Muscle of leg (tissue), 3 donors: ENCODE measurements at regions not wholly inside any gene's neighbourhood (a gene's known extent, or its start where the extent isn't known, plus 50 kb on each side); places are given as distances from the start of the nearest gene placed in this dataset.

Source experiments
- DNase-seq: peaks from one replicate; pipeline ENCODE4 v3.0.0; 2013
- H3K27ac ChIP-seq: one replicate; pipeline ENCODE4 v1.5.1; 2013; ENCODE audit warnings: mild to moderate bottlenecking, low read length, control low read depth
- H3K27me3 ChIP-seq: one replicate; pipeline ENCODE4 v1.6.1; 2013; ENCODE audit warnings: low read length; ENCODE audit not compliant: control insufficient read depth, insufficient read depth
- H3K36me3 ChIP-seq: one replicate; pipeline ENCODE4 v1.6.1; 2013; ENCODE audit warnings: low read length; ENCODE audit not compliant: control insufficient read depth, insufficient read depth
- H3K4me1 ChIP-seq: one replicate; pipeline ENCODE4 v1.6.1; 2013; ENCODE audit warnings: low read length; ENCODE audit not compliant: control insufficient read depth, insufficient read depth
- H3K4me3 ChIP-seq: one replicate; pipeline ENCODE4 v1.5.1; 2013; ENCODE audit warnings: low read length, control low read depth
- H3K9me3 ChIP-seq: replicated peaks from 2 replicates; pipeline ENCODE4 v1.6.1; 2013; ENCODE audit warnings: low read depth, low read length; ENCODE audit not compliant: control insufficient read depth
- WGBS: methylation state at CpG from one replicate; pipeline ENCODE4 v1.1.5; 2013; ENCODE audit warnings: missing lambda C conversion rate; ENCODE audit not compliant: insufficient coverage; 5-methylcytosine and 5-hydroxymethylcytosine counted together

GRCh38 chr3:111373861-111374260 is 168.1 kb upstream of the CD96 start:
- Histone ChIP-seq H3K4me1 (no peaks in the 10 kb centered on the region), H3K27me3 (no peaks in the 10 kb centered on the region), H3K27ac (no peak overlapping the region), H3K4me3 (no peak overlapping the region), H3K36me3 (no peaks in the 10 kb centered on the region), H3K9me3 (peaks cover 24% of the 10 kb centered on the region)
- no peak for DNase-seq

- Histone ChIP-seq H3K36me3 (no peaks in the 10 kb centered on the region), H3K4me1 (no peaks in the 10 kb centered on the region), H3K9me3 (no peaks in the 10 kb centered on the region), H3K27ac (no peak overlapping the region), H3K27me3 (no peaks in the 10 kb centered on the region), H3K4me3 (no peak overlapping the region)
- no peak for DNase-seq
- 71% methylated on average over 2 of the region's 4 CpGs for WGBS
Measured at GRCh38 chr3:111385971-111386495, 156.0 kb upstream of the CD96 start.

GRCh38 chr3:111392894-111393398 is 149.1 kb upstream of the CD96 start:
- peaks cover 4% of the 10 kb centered on the region for H3K9me3 ChIP-seq
- no peak overlapping the region for H3K4me3 ChIP-seq
- H3K27ac ChIP-seq, result no peak overlapping the region
- 88% methylated on average over 1 of the region's 2 CpGs for WGBS
- H3K36me3 ChIP-seq, result no peaks in the 10 kb centered on the region
- H3K4me1 ChIP-seq, result no peaks in the 10 kb centered on the region
- no peaks in the 10 kb centered on the region for H3K27me3 ChIP-seq
- DNase-seq, result no peak

GRCh38 chr3:111412656-111413055 is 129.3 kb upstream of the CD96 start:
- no peak for DNase-seq
- Histone ChIP-seq H3K9me3 (no peaks in the 10 kb centered on the region), H3K4me1 (no peaks in the 10 kb centered on the region), H3K4me3 (no peak overlapping the region), H3K36me3 (no peaks in the 10 kb centered on the region), H3K27ac (no peak overlapping the region), H3K27me3 (no peaks in the 10 kb centered on the region)
- no CpG with 5 or more reads among the region's 4 CpGs for WGBS

- Histone ChIP-seq H3K4me1 (no peaks in the 10 kb centered on the region), H3K27me3 (no peaks in the 10 kb centered on the region), H3K36me3 (no peaks in the 10 kb centered on the region), H3K27ac (no peak overlapping the region), H3K4me3 (no peak overlapping the region), H3K9me3 (no peaks in the 10 kb centered on the region)
- peak; percentile 44 for DNase-seq
Measured at GRCh38 chr3:111414531-111414930, 127.5 kb upstream of the CD96 start.

GRCh38 chr3:111415018-111415417 is 127.0 kb upstream of the CD96 start:
- Histone ChIP-seq H3K27ac (no peak overlapping the region), H3K36me3 (no peaks in the 10 kb centered on the region), H3K9me3 (no peaks in the 10 kb centered on the region), H3K4me3 (no peak overlapping the region), H3K27me3 (no peaks in the 10 kb centered on the region), H3K4me1 (no peaks in the 10 kb centered on the region)
- DNase-seq, result peak; percentile 54

GRCh38 chr3:111418391-111418790 is 123.6 kb upstream of the CD96 start:
- Histone ChIP-seq H3K4me3 (no peak overlapping the region), H3K4me1 (no peaks in the 10 kb centered on the region), H3K9me3 (no peaks in the 10 kb centered on the region), H3K36me3 (no peaks in the 10 kb centered on the region), H3K27me3 (no peaks in the 10 kb centered on the region), H3K27ac (no peak overlapping the region)
- WGBS, result no CpG with 5 or more reads among the region's 1 CpG
- no peak for DNase-seq

- no peak overlapping the region for H3K27ac ChIP-seq
- H3K4me1 ChIP-seq, result no peaks in the 10 kb centered on the region
- no peaks in the 10 kb centered on the region for H3K36me3 ChIP-seq
- DNase-seq, result no peak
- H3K4me3 ChIP-seq, result no peak overlapping the region
- no peaks in the 10 kb centered on the region for H3K9me3 ChIP-seq
- no peaks in the 10 kb centered on the region for H3K27me3 ChIP-seq
Measured at GRCh38 chr3:111428301-111428700, 113.7 kb upstream of the CD96 start.

GRCh38 chr3:111434941-111435622 is 106.9 kb upstream of the CD96 start:
- WGBS, result no CpG with 5 or more reads among the region's 3 CpGs
- Histone ChIP-seq H3K27me3 (no peaks in the 10 kb centered on the region), H3K27ac (no peak overlapping the region), H3K36me3 (no peaks in the 10 kb centered on the region), H3K4me1 (no peaks in the 10 kb centered on the region), H3K4me3 (no peak overlapping the region), H3K9me3 (no peaks in the 10 kb centered on the region)
- no peak for DNase-seq

GRCh38 chr3:111438283-111438682 is 103.7 kb upstream of the CD96 start:
- Histone ChIP-seq H3K9me3 (no peaks in the 10 kb centered on the region), H3K4me1 (no peaks in the 10 kb centered on the region), H3K27me3 (no peaks in the 10 kb centered on the region), H3K27ac (no peak overlapping the region), H3K36me3 (no peaks in the 10 kb centered on the region), H3K4me3 (no peak overlapping the region)
- DNase-seq, result no peak
- WGBS, result no CpG with 5 or more reads among the region's 3 CpGs

GRCh38 chr3:111454551-111454950 is 87.4 kb upstream of the CD96 start:
- Histone ChIP-seq H3K27ac (no peak overlapping the region), H3K4me1 (no peaks in the 10 kb centered on the region), H3K9me3 (no peaks in the 10 kb centered on the region), H3K4me3 (no peak overlapping the region), H3K27me3 (no peaks in the 10 kb centered on the region), H3K36me3 (no peaks in the 10 kb centered on the region)
- WGBS, result 100% methylated on average over 1 of the region's 3 CpGs
- no peak for DNase-seq
